Liver (tissue), 8 donors: ENCODE measurements at regions not wholly inside any gene's neighbourhood (a gene's known extent, or its start where the extent isn't known, plus 50 kb on each side); places are given as distances from the start of the nearest gene placed in this dataset.
"Not testable (repeated sequence)": the region's sequence is repeated elsewhere in the genome, so short reads cannot be mapped to it uniquely, and the experiment has no call there.

Source experiments
- DNase-seq: peaks from one replicate; pipeline ENCODE4 v3.0.0-alpha.2; 2017; ENCODE audit warnings: low spot score
- H3K27ac ChIP-seq, 2 donors: one replicate each; pipeline ENCODE4 v1.7.0; 2013; ENCODE audit warnings: inconsistent platforms in 2 of 2, low read length in 2 of 2, control low read depth in 1 of 2, low read depth in 1 of 2, mild to moderate bottlenecking in 1 of 2
- H3K27me3 ChIP-seq, 4 donors: one replicate each; pipeline versions ENCODE4 v1.6.1 to v1.7.0; 2013; ENCODE audit warnings: low read length in 3 of 4, inconsistent platforms in 1 of 4, mild to moderate bottlenecking in 1 of 4, moderate library complexity in 1 of 4; ENCODE audit not compliant: control insufficient read depth in 4 of 4, insufficient read depth in 4 of 4
- H3K36me3 ChIP-seq, 4 donors: one replicate each; pipeline versions ENCODE4 v1.6.1 to v1.7.0; 2013; ENCODE audit warnings: low read length in 3 of 4, mild to moderate bottlenecking in 3 of 4, low read depth in 1 of 4, moderate library complexity in 1 of 4; ENCODE audit not compliant: control insufficient read depth in 4 of 4, insufficient read depth in 3 of 4
- H3K4me1 ChIP-seq, 4 donors: one replicate each; pipeline versions ENCODE4 v1.6.1 to v1.7.0; 2013; ENCODE audit warnings: low read length in 3 of 4, mild to moderate bottlenecking in 3 of 4, moderate library complexity in 1 of 4; ENCODE audit not compliant: control insufficient read depth in 4 of 4, insufficient read depth in 4 of 4
- H3K4me3 ChIP-seq, 3 donors: one replicate each; pipeline versions ENCODE4 v1.6.1 to v1.7.0; 2013; ENCODE audit warnings: low read length in 3 of 3, control low read depth in 1 of 3, low read depth in 1 of 3, mild to moderate bottlenecking in 1 of 3
- H3K9ac ChIP-seq, 2 donors: one replicate each; pipeline ENCODE4 v1.7.0; 2013; ENCODE audit warnings: low read length in 2 of 2, mild to moderate bottlenecking in 2 of 2, moderate library complexity in 2 of 2, control low read depth in 1 of 2, low read depth in 1 of 2
- H3K9me3 ChIP-seq, 4 donors: one replicate each; pipeline versions ENCODE4 v1.6.1 to v1.7.0; 2013; ENCODE audit warnings: low read length in 3 of 4; ENCODE audit not compliant: control insufficient read depth in 4 of 4
- EGR1 ChIP-seq, 2 donors: IDR thresholded peaks; 2 replicates each; pipeline ENCODE4 v1.6.1; 2016 to 2018; ENCODE audit warnings: antibody characterized with exemption in 2 of 2, low read depth in 2 of 2
- FOXA1 ChIP-seq: IDR thresholded peaks from 2 replicates; pipeline ENCODE4 v1.6.1; 2016; ENCODE audit warnings: antibody characterized with exemption
- FOXA2 ChIP-seq: IDR thresholded peaks from 2 replicates; pipeline ENCODE4 v1.6.1; 2016; ENCODE audit warnings: antibody characterized with exemption
- GABPA ChIP-seq, 2 donors: IDR thresholded peaks in 1 of 2; conservative IDR thresholded peaks in 1 of 2; 2 replicates each; pipeline ENCODE4 v1.6.1; 2016; ENCODE audit warnings: antibody characterized with exemption in 2 of 2, mild to moderate bottlenecking in 1 of 2, moderate library complexity in 1 of 2
- HNF4A ChIP-seq, 2 donors: conservative IDR thresholded peaks; 2 replicates each; pipeline ENCODE4 v1.6.1; 2016; ENCODE audit warnings: antibody characterized with exemption in 2 of 2, mild to moderate bottlenecking in 2 of 2
- HNF4G ChIP-seq: IDR thresholded peaks from 2 replicates; pipeline ENCODE4 v1.6.1; 2016; ENCODE audit warnings: antibody characterized with exemption
- JUND ChIP-seq, 2 donors: IDR thresholded peaks; 2 replicates each; pipeline ENCODE4 v1.6.1; 2016; ENCODE audit warnings: antibody characterized with exemption in 2 of 2
- NR2F2 ChIP-seq: IDR thresholded peaks from 2 replicates; pipeline ENCODE4 v1.6.1; 2016; ENCODE audit warnings: antibody characterized with exemption
- RAD21 ChIP-seq, 2 donors: IDR thresholded peaks; 2 replicates each; pipeline ENCODE4 v1.6.1; 2016; ENCODE audit warnings: antibody characterized with exemption in 2 of 2, mild to moderate bottlenecking in 2 of 2
- SP1 ChIP-seq: IDR thresholded peaks from 2 replicates; pipeline ENCODE4 v1.6.1; 2018; ENCODE audit warnings: antibody characterized with exemption, mild to moderate bottlenecking
- TAF1 ChIP-seq: conservative IDR thresholded peaks from 2 replicates; pipeline ENCODE4 v1.6.1; 2016; ENCODE audit warnings: antibody characterized with exemption, mild to moderate bottlenecking
- YY1 ChIP-seq: IDR thresholded peaks from 2 replicates; pipeline ENCODE4 v1.6.1; 2016; ENCODE audit warnings: antibody characterized with exemption, mild to moderate bottlenecking
- WGBS: extraction: QIAGEN DNeasy Blood & Tissue Kit; methylation state at CpG from one replicate; pipeline ENCODE4 v1.1.7; 2013; 5-methylcytosine and 5-hydroxymethylcytosine counted together
- TF ChIP-seq, protein P1 (sequence below): IDR thresholded peaks from 2 replicates; pipeline ENCODE4 v1.6.1; 2016; ENCODE audit warnings: antibody characterized with exemption
- TF ChIP-seq, protein P2 (sequence below): IDR thresholded peaks from 2 replicates; pipeline ENCODE4 v1.6.1; 2016; ENCODE audit warnings: antibody characterized with exemption
- TF ChIP-seq, protein P3 (sequence below): IDR thresholded peaks from 2 replicates; pipeline ENCODE4 v1.6.1; 2016; ENCODE audit warnings: antibody characterized with exemption, mild to moderate bottlenecking
- TF ChIP-seq, protein P4 (sequence below): IDR thresholded peaks from 2 replicates; pipeline ENCODE4 v1.6.1; 2016; ENCODE audit warnings: antibody characterized with exemption
- TF ChIP-seq, protein P5 (sequence below): fragments of 150-350 bp; IDR thresholded peaks from 2 replicates; pipeline ENCODE4 v1.5.1; 2017; ENCODE audit warnings: improper control_type of control experiment, low read depth, low read length; ENCODE audit not compliant: missing input control
- donor health status: healthy.
- donor health status: healthy.
- donor health status: healthy.
- donor health status: healthy.
- donor health status: healthy.

DNA sequence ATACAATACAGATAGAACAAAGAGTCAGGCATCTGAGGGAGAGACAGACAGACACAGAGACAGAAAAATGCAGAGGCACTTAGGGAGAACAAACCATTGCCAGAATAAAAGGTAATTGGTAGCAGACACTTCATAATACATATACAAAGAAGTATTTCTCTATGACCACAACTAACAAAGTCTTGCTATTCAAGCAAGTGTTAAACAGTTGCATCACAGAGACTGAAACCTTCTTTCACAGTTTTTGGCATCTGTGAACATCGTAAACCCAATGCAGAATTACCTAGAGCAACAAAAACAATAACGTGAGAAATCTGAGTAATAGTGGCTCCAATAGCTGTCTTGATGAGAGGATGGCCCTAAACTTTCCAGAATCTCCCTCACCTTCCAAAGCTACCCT is 116.4 kb downstream of the BLID start:
- H3K9ac ChIP-seq: no peak overlapping the region
- no peak for DNase-seq
- 82% methylated on average over 2 of the region's 2 CpGs for WGBS
- H3K4me1 ChIP-seq: no peaks in the 10 kb centered on the region
- H3K4me3 ChIP-seq: no peak overlapping the region
- H3K36me3 ChIP-seq: no peaks in the 10 kb centered on the region
- H3K9me3 ChIP-seq: no peaks in the 10 kb centered on the region
- TF ChIP-seq FOXA2: no peak
- no peak overlapping the region for H3K27ac ChIP-seq
- no peaks in the 10 kb centered on the region for H3K27me3 ChIP-seq

DNA sequence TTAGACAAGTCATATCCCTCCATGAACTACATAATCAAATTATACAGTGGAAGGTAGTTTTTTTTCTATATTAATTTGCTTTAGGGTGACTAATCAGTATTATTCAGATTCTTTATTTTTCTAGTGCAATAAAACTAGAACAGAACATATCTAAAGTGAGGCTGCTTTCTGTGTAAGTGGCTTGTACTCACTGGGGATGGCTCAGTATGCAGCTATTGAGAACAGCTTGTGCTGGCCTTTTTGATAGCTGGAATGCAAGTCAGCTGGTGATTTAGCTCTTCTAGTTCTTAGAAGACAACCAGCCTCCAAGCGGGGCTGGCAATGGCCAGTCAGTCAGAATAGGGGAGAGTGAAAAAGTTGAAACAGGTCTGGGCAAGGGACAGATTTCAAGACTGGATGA is 119.4 kb downstream of the BLID start:
- no peak for DNase-seq
- H3K27ac ChIP-seq: no peak overlapping the region
- WGBS: 91% methylated on average over 1 of the region's 1 CpG
- H3K36me3 ChIP-seq: no peaks in the 10 kb centered on the region
- no peaks in the 10 kb centered on the region for H3K4me1 ChIP-seq
- no peak overlapping the region for H3K9ac ChIP-seq
- no peaks in the 10 kb centered on the region for H3K9me3 ChIP-seq
- TF ChIP-seq FOXA2 (no peak), RAD21 (IDR thresholded peaks at IDR 0.05) (no peak)
- TF ChIP-seq, protein P1, sequence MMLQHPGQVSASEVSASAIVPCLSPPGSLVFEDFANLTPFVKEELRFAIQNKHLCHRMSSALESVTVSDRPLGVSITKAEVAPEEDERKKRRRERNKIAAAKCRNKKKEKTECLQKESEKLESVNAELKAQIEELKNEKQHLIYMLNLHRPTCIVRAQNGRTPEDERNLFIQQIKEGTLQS: no peak
- H3K27me3 ChIP-seq: no peaks in the 10 kb centered on the region
- no peak overlapping the region for H3K4me3 ChIP-seq

DNA sequence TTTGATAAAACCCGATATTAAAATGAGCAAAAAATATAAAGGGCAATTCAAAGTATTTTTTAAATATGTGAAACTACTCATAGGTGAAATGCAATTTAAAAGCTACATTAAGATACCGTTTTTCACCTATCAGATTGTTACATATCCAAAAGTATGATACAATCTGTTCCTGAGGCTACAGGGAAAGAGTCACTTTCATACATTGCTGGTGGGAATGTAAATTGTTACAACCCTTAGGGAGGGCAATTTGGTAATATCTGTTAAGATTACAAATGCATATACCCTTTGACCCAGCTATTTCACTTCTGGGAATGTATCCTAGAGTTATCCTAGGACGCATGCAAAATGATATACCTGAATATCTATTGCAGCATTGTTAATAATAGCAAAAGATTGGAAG is 132.1 kb downstream of the BLID start:
- no peak overlapping the region for H3K9ac ChIP-seq
- H3K27me3 ChIP-seq: no peaks in the 10 kb centered on the region
- no peak for TF ChIP-seq GABPA (IDR thresholded peaks at IDR 0.05 in 1 of 2, conservative IDR thresholded peaks at IDR 0.05 in 1 of 2)
- TF ChIP-seq, protein P2, sequence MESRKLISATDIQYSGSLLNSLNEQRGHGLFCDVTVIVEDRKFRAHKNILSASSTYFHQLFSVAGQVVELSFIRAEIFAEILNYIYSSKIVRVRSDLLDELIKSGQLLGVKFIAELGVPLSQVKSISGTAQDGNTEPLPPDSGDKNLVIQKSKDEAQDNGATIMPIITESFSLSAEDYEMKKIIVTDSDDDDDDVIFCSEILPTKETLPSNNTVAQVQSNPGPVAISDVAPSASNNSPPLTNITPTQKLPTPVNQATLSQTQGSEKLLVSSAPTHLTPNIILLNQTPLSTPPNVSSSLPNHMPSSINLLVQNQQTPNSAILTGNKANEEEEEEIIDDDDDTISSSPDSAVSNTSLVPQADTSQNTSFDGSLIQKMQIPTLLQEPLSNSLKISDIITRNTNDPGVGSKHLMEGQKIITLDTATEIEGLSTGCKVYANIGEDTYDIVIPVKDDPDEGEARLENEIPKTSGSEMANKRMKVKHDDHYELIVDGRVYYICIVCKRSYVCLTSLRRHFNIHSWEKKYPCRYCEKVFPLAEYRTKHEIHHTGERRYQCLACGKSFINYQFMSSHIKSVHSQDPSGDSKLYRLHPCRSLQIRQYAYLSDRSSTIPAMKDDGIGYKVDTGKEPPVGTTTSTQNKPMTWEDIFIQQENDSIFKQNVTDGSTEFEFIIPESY: no peak
- no peak for TF ChIP-seq SP1
- TF ChIP-seq, protein P3, sequence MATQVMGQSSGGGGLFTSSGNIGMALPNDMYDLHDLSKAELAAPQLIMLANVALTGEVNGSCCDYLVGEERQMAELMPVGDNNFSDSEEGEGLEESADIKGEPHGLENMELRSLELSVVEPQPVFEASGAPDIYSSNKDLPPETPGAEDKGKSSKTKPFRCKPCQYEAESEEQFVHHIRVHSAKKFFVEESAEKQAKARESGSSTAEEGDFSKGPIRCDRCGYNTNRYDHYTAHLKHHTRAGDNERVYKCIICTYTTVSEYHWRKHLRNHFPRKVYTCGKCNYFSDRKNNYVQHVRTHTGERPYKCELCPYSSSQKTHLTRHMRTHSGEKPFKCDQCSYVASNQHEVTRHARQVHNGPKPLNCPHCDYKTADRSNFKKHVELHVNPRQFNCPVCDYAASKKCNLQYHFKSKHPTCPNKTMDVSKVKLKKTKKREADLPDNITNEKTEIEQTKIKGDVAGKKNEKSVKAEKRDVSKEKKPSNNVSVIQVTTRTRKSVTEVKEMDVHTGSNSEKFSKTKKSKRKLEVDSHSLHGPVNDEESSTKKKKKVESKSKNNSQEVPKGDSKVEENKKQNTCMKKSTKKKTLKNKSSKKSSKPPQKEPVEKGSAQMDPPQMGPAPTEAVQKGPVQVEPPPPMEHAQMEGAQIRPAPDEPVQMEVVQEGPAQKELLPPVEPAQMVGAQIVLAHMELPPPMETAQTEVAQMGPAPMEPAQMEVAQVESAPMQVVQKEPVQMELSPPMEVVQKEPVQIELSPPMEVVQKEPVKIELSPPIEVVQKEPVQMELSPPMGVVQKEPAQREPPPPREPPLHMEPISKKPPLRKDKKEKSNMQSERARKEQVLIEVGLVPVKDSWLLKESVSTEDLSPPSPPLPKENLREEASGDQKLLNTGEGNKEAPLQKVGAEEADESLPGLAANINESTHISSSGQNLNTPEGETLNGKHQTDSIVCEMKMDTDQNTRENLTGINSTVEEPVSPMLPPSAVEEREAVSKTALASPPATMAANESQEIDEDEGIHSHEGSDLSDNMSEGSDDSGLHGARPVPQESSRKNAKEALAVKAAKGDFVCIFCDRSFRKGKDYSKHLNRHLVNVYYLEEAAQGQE: no peak
- TF ChIP-seq YY1: no peak
- TF ChIP-seq, protein P4, sequence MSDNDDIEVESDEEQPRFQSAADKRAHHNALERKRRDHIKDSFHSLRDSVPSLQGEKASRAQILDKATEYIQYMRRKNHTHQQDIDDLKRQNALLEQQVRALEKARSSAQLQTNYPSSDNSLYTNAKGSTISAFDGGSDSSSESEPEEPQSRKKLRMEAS: no peak
- no peak for TF ChIP-seq FOXA2
- TF ChIP-seq JUND (IDR thresholded peaks at IDR 0.05): no peak
- TF ChIP-seq NR2F2: no peak
- no peak for TF ChIP-seq HNF4G
- TF ChIP-seq, protein P1: no peak
- no peak for TF ChIP-seq RAD21 (IDR thresholded peaks at IDR 0.05)
- no peak for TF ChIP-seq EGR1 (IDR thresholded peaks at IDR 0.05; ENCODE audit: low read depth in 2 of 2)
- no peak for TF ChIP-seq FOXA1
- no peak for TF ChIP-seq TAF1
- TF ChIP-seq HNF4A (conservative IDR thresholded peaks at IDR 0.05): no peak
- TF ChIP-seq, protein P5, sequence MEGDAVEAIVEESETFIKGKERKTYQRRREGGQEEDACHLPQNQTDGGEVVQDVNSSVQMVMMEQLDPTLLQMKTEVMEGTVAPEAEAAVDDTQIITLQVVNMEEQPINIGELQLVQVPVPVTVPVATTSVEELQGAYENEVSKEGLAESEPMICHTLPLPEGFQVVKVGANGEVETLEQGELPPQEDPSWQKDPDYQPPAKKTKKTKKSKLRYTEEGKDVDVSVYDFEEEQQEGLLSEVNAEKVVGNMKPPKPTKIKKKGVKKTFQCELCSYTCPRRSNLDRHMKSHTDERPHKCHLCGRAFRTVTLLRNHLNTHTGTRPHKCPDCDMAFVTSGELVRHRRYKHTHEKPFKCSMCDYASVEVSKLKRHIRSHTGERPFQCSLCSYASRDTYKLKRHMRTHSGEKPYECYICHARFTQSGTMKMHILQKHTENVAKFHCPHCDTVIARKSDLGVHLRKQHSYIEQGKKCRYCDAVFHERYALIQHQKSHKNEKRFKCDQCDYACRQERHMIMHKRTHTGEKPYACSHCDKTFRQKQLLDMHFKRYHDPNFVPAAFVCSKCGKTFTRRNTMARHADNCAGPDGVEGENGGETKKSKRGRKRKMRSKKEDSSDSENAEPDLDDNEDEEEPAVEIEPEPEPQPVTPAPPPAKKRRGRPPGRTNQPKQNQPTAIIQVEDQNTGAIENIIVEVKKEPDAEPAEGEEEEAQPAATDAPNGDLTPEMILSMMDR: no peak
- no peaks in the 10 kb centered on the region for H3K9me3 ChIP-seq
- DNase-seq: no peak
- H3K4me1 ChIP-seq: peaks cover 0 to 6% (median 0%) of the 10 kb centered on the region in 4 donors
- no peaks in the 10 kb centered on the region for H3K36me3 ChIP-seq
- H3K4me3 ChIP-seq: no peak overlapping the region
- WGBS: 89% methylated on average over 3 of the region's 3 CpGs
- H3K27ac ChIP-seq: no peak overlapping the region

DNA sequence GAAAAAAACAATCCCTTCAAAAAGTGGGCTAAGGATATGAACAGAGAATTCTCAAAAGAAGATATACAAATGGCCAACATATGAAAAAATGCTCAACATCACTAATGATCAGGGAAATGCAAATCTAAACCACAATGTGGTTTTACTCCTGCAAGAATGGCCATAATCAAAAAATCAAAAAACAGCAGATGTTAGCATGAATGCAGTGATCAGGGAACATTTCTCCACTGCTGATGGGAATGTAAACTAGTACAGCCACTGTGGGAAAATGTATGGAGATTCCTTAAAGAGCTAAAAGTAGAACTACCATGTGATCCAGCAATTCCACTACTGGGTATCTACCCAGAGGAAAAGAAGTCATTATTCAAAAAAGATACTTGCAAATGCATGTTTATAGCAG is 138.1 kb downstream of the BLID start:
- H3K4me1 ChIP-seq, H3K9me3 ChIP-seq, H3K27me3 ChIP-seq, H3K27ac ChIP-seq, H3K36me3 ChIP-seq, DNase-seq, H3K9ac ChIP-seq, H3K4me3 ChIP-seq: not testable (repeated sequence)
